Vagina (tissue), 2 donors: ENCODE measurements at regions not wholly inside any gene's neighbourhood (a gene's known extent, or its start where the extent isn't known, plus 50 kb on each side); places are given as distances from the start of the nearest gene placed in this dataset.

Experiments
- DNase-seq, 2 donors: peaks; one replicate each; pipeline ENCODE4 v3.0.0-alpha.2; 2017; ENCODE audit errors: extremely low spot score in 2 of 2
- H3K27ac ChIP-seq: fragments of 200-600 bp; sonication (generic); one replicate; pipeline ENCODE4 v1.5.1; 2019
- H3K27me3 ChIP-seq: fragments of 200-600 bp; sonication (generic); one replicate; pipeline ENCODE4 v1.5.1; 2019
- H3K36me3 ChIP-seq, 2 donors: fragments of 200-600 bp; sonication (generic); one replicate each; pipeline ENCODE4 v1.5.1; 2017 to 2019
- H3K4me1 ChIP-seq: fragments of 200-600 bp; sonication (generic); one replicate; pipeline ENCODE4 v1.5.1; 2019
- H3K4me3 ChIP-seq, 2 donors: fragments of 200-600 bp; sonication (generic); 1 replicate in 1 of 2; 2 replicates in 1 of 2; pipeline ENCODE4 v1.5.1; 2016 to 2019
- H3K9me3 ChIP-seq: fragments of 200-600 bp; sonication (generic); one replicate; pipeline ENCODE4 v1.5.1; 2019
- CTCF ChIP-seq, 3 experiments: fragments of 450-650 bp in 2 of 3; fragments of 200-600 bp in 1 of 3; sonication (generic) in 1 of 3; IDR thresholded peaks; one replicate each; pipeline ENCODE4 v1.5.1; 2017 to 2019; ENCODE audit warnings: antibody characterized with exemption in 3 of 3, mild to moderate bottlenecking in 2 of 3, moderate library complexity in 2 of 3
- POLR2A ChIP-seq, 2 donors: fragments of 450-650 bp; IDR thresholded peaks; one replicate each; pipeline ENCODE4 v1.6.1; 2017; ENCODE audit warnings: antibody characterized with exemption in 2 of 2, mild to moderate bottlenecking in 2 of 2, moderate library complexity in 2 of 2
- POLR2AphosphoS5 ChIP-seq, 2 donors: sonication (generic); formaldehyde crosslinking; IDR thresholded peaks; one replicate each; pipeline ENCODE4 v1.9.0; 2017; ENCODE audit warnings: antibody characterized with exemption in 2 of 2, mild to moderate bottlenecking in 2 of 2, low read depth in 1 of 2; ENCODE audit not compliant: insufficient read depth in 1 of 2
- intact Hi-C: fragments of 100-400 bp; cut with DNase I; formaldehyde crosslinking; loops from one replicate; pipeline ENCODE4 v1.15.1; 2023

- no peaks in the 10 kb centered on the region for H3K4me1 ChIP-seq
- no peaks in the 10 kb centered on the region for H3K36me3 ChIP-seq
- no peaks in the 10 kb centered on the region for H3K27me3 ChIP-seq
- DNase-seq = no peak
- H3K27ac ChIP-seq = no peak overlapping the region
- intact Hi-C loops = no loop called here
- H3K9me3 ChIP-seq = no peaks in the 10 kb centered on the region
- no peak overlapping the region for H3K4me3 ChIP-seq
- TF ChIP-seq POLR2AphosphoS5 (IDR thresholded peaks at IDR 0.05; ENCODE audit: insufficient read depth in 1 of 2, low read depth in 1 of 2) (no peak), CTCF (IDR thresholded peaks at IDR 0.05) (no peak), POLR2A (IDR thresholded peaks at IDR 0.05) (no peak)
Measured at GRCh38 chrX:9172464-9172850, 138.5 kb upstream of the FAM9B start.

GRCh38 chrX:9180623-9181022, 146.7 kb upstream of the FAM9B start:
- no peaks in the 10 kb centered on the region for H3K4me1 ChIP-seq
- intact Hi-C loops = no loop called here
- H3K9me3 ChIP-seq = no peaks in the 10 kb centered on the region
- H3K4me3 ChIP-seq = no peak overlapping the region
- H3K36me3 ChIP-seq = no peaks in the 10 kb centered on the region
- TF ChIP-seq POLR2A (IDR thresholded peaks at IDR 0.05) (no peak), POLR2AphosphoS5 (IDR thresholded peaks at IDR 0.05; ENCODE audit: insufficient read depth in 1 of 2, low read depth in 1 of 2) (no peak), CTCF (IDR thresholded peaks at IDR 0.05) (no peak)
- DNase-seq = no peak
- H3K27ac ChIP-seq = no peak overlapping the region
- no peaks in the 10 kb centered on the region for H3K27me3 ChIP-seq

GRCh38 chrX:9182041-9182440, 148.1 kb upstream of the FAM9B start:
- no peaks in the 10 kb centered on the region for H3K36me3 ChIP-seq
- intact Hi-C loops = no loop called here
- TF ChIP-seq POLR2A (IDR thresholded peaks at IDR 0.05) (no peak), CTCF (IDR thresholded peaks at IDR 0.05) (no peak), POLR2AphosphoS5 (IDR thresholded peaks at IDR 0.05; ENCODE audit: insufficient read depth in 1 of 2, low read depth in 1 of 2) (no peak)
- H3K4me1 ChIP-seq = no peaks in the 10 kb centered on the region
- H3K27me3 ChIP-seq = no peaks in the 10 kb centered on the region
- no peak overlapping the region for H3K27ac ChIP-seq
- no peak for DNase-seq
- H3K4me3 ChIP-seq = no peak overlapping the region
- H3K9me3 ChIP-seq = no peaks in the 10 kb centered on the region

GRCh38 chrX:9183481-9183880, 149.6 kb upstream of the FAM9B start:
- Histone ChIP-seq H3K36me3 (no peaks in the 10 kb centered on the region), H3K9me3 (no peaks in the 10 kb centered on the region), H3K27ac (no peak overlapping the region), H3K27me3 (no peaks in the 10 kb centered on the region), H3K4me3 (no peak overlapping the region), H3K4me1 (no peaks in the 10 kb centered on the region)
- no peak for DNase-seq
- intact Hi-C loops = no loop called here
- TF ChIP-seq POLR2AphosphoS5 (IDR thresholded peaks at IDR 0.05; ENCODE audit: insufficient read depth in 1 of 2, low read depth in 1 of 2) = no peak
- no peak for TF ChIP-seq POLR2A (IDR thresholded peaks at IDR 0.05)
- TF ChIP-seq CTCF (IDR thresholded peaks at IDR 0.05) = no peak

GRCh38 chrX:9184211-9184610, 150.3 kb upstream of the FAM9B start:
- no peak overlapping the region for H3K27ac ChIP-seq
- no peaks in the 10 kb centered on the region for H3K36me3 ChIP-seq
- no peak overlapping the region for H3K4me3 ChIP-seq
- H3K27me3 ChIP-seq = no peaks in the 10 kb centered on the region
- TF ChIP-seq POLR2AphosphoS5 (IDR thresholded peaks at IDR 0.05; ENCODE audit: insufficient read depth in 1 of 2, low read depth in 1 of 2) (no peak), CTCF (IDR thresholded peaks at IDR 0.05) (no peak), POLR2A (IDR thresholded peaks at IDR 0.05) (no peak)
- DNase-seq = no peak
- intact Hi-C loops = no loop called here
- no peaks in the 10 kb centered on the region for H3K9me3 ChIP-seq
- no peaks in the 10 kb centered on the region for H3K4me1 ChIP-seq
